ENCODE measurements at regions not wholly inside any gene's neighbourhood (a gene's known extent, or its start where the extent isn't known, plus 50 kb on each side); places are given as distances from the start of the nearest gene placed in this dataset.

GRCh38 chr13:54226876-54227275 lies 1198.3 kb downstream of the OLFM4 start:
- H3K27ac ChIP-seq (ENCODE audit: low read depth, low read length) = no peak overlapping the region
- H3K27me3 ChIP-seq (ENCODE audit: control insufficient read depth, insufficient read depth, low read length) = no peaks in the 10 kb centered on the region
- ChIA-PET CTCF (no interaction called here), POLR2A (no interaction called here)
- no peaks in the 10 kb centered on the region; the same call in 1 of the 2 replicates for H3K9me3 ChIP-seq (ENCODE audit: control insufficient read depth, insufficient read depth, low read length)
- TF ChIP-seq CTCF (IDR thresholded peaks at IDR 0.05; ENCODE audit: low read depth, low read length) = no peak
- DNase-seq (ENCODE audit: low read depth, low spot score) = no peak
- no peak overlapping the region for H3K4me3 ChIP-seq (ENCODE audit: low read depth, low read length)

DNA sequence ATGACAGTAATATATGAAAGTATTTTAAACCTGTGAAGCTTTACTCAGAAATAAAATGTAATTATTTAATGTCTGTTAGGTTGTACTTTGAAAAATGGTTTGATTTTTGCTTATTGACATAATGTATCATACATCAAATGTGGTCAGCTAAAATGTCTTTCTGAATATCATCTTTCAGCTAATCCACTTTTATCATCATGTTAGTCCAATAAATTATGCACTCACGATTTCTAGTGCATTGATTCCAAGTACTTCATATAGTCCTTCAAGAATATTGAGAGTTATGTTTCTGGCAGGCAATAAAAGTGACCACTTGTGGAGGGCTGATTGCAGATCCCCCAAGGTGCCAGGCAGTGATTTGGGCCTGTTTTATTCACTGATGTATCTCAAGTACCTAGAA lies 1204.1 kb downstream of the OLFM4 start:
- ChIA-PET CTCF (no interaction called here), POLR2A (no interaction called here)
- TF ChIP-seq CTCF (IDR thresholded peaks at IDR 0.05; ENCODE audit: low read depth, low read length) = no peak
- DNase-seq (ENCODE audit: low read depth, low spot score) = no peak
- no peaks in the 10 kb centered on the region for H3K27me3 ChIP-seq (ENCODE audit: control insufficient read depth, insufficient read depth, low read length)
- H3K27ac ChIP-seq (ENCODE audit: low read depth, low read length) = no peak overlapping the region
- H3K9me3 ChIP-seq (ENCODE audit: control insufficient read depth, insufficient read depth, low read length) = peaks cover 3% of the 10 kb centered on the region; the same call in 1 of the 2 replicates
- H3K4me3 ChIP-seq (ENCODE audit: low read depth, low read length) = no peak overlapping the region

DNA sequence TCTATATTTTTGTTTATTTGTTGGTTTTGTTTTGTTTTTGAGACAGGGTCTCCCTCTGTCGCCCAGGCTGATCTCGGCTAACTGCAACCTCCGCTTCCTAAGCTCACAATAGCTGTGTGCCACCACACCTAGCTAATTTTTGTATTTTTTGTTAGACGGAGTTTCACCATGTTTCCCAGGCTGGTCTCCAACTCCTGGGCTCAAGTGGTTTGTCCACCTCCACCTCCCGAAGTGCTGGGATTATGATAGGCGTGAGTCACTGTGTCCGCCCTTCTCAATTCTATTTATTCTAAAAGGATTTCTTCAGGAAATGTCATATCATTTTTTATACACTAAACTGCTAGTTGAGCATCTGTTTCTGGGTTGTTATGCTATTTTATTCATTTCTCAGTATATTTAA lies 1206.0 kb downstream of the OLFM4 start:
- Histone ChIP-seq H3K4me3 (ENCODE audit: low read depth, low read length) (no peak overlapping the region), H3K27me3 (ENCODE audit: control insufficient read depth, insufficient read depth, low read length) (no peaks in the 10 kb centered on the region), H3K9me3 (ENCODE audit: control insufficient read depth, insufficient read depth, low read length) (peaks cover 3% of the 10 kb centered on the region; the same call in 1 of the 2 replicates), H3K27ac (ENCODE audit: low read depth, low read length) (no peak overlapping the region)
- CTCF ChIA-PET = no interaction called here
- POLR2A ChIA-PET = no interaction called here
- TF ChIP-seq CTCF (IDR thresholded peaks at IDR 0.05; ENCODE audit: low read depth, low read length) = no peak
- no peak for DNase-seq (ENCODE audit: low read depth, low spot score)

DNA sequence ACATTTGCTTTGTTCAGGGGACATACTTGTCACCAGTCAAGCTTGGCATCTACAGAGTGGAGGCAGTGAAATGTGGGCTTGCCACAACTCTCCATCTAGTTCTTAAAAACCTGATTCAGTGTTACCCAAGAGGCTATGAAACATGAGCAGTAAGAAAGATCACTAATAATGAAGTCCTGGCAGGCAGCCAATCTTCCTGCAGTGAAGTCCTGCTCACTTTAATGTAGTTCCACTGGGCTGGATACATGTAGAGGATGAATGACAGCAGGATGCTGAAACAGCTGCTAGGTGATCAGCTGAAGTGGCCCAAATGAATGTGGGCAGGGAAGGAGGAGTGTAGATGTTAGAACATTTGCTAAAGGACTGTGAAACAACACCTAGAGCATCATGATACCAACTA lies 1213.1 kb downstream of the OLFM4 start:
- H3K9me3 ChIP-seq (ENCODE audit: control insufficient read depth, insufficient read depth, low read length) = peaks cover 3% of the 10 kb centered on the region; the same call in 1 of the 2 replicates
- no peaks in the 10 kb centered on the region for H3K27me3 ChIP-seq (ENCODE audit: control insufficient read depth, insufficient read depth, low read length)
- ChIA-PET CTCF (no interaction called here), POLR2A (no interaction called here)
- DNase-seq (ENCODE audit: low read depth, low spot score) = no peak
- H3K27ac ChIP-seq (ENCODE audit: low read depth, low read length) = no peak overlapping the region
- H3K4me3 ChIP-seq (ENCODE audit: low read depth, low read length) = no peak overlapping the region
- TF ChIP-seq CTCF (IDR thresholded peaks at IDR 0.05; ENCODE audit: low read depth, low read length) = no peak

- Histone ChIP-seq H3K9me3 (ENCODE audit: control insufficient read depth, insufficient read depth, low read length) (no peaks in the 10 kb centered on the region; the same call in 1 of the 2 replicates), H3K27ac (ENCODE audit: low read depth, low read length) (no peak overlapping the region), H3K27me3 (ENCODE audit: control insufficient read depth, insufficient read depth, low read length) (no peaks in the 10 kb centered on the region), H3K4me3 (ENCODE audit: low read depth, low read length) (no peak overlapping the region)
- TF ChIP-seq CTCF (IDR thresholded peaks at IDR 0.05; ENCODE audit: low read depth, low read length) = no peak
- ChIA-PET CTCF (no interaction called here), POLR2A (no interaction called here)
- DNase-seq (ENCODE audit: low read depth, low spot score) = no peak
Measured at GRCh38 chr13:54248306-54248705, 1219.7 kb downstream of the OLFM4 start.

Measured in AG04450 (cell line).